IMR-90 (cell line): ENCODE measurements at regions not wholly inside any gene's neighbourhood (a gene's known extent, or its start where the extent isn't known, plus 50 kb on each side); places are given as distances from the start of the nearest gene placed in this dataset.

Experiments used
- ATAC-seq: fragments of 200-7000 bp; cut with Tn5 transposase; 2 replicates; pipeline ENCODE4 v1.9.1; 2020; ENCODE audit warnings: low read depth, mild to moderate bottlenecking, moderate library complexity
- BruUV-seq: library from RNA; stranded (reverse); fragments of 400-500 nt; replicated peaks from 2 replicates; lab custom pipeline; 2021; lab: Mats Ljungman, UMichigan
- CTCF ChIA-PET: fragments of 300-600 bp; formaldehyde crosslinking; extraction: SDS; loops from one replicate; lab custom pipeline; 2021; ENCODE audit warnings: antibody characterized with exemption; lab: Yijun Ruan, JAX
- POLR2A ChIA-PET: fragments of 300-600 bp; sonication (Branson Sonifier 250); formaldehyde crosslinking; loops from one replicate; lab custom pipeline; 2022; ENCODE audit warnings: antibody characterized with exemption; ENCODE audit not compliant: unreplicated experiment; lab: Charles Lee
- DNase-seq: peaks from one replicate; pipeline ENCODE4 v3.0.0; 2013
- H2AFZ ChIP-seq: replicated peaks from 2 replicates; pipeline ENCODE3; 2013; ENCODE audit warnings: low read length, mild to moderate bottlenecking; ENCODE audit not compliant: poor library complexity
- H2AK5ac ChIP-seq: 2 replicates; pipeline ENCODE4 v1.6.1; 2013; ENCODE audit warnings: low read depth, low read length, inconsistent platforms
- H2AK9ac ChIP-seq: replicated peaks from 2 replicates; pipeline ENCODE3; 2013; ENCODE audit warnings: mild to moderate bottlenecking, low read depth, low read length, moderate library complexity; ENCODE audit not compliant: poor library complexity
- H2BK120ac ChIP-seq: 2 replicates; pipeline ENCODE4 v1.6.1; 2013; ENCODE audit warnings: low read depth, low read length, inconsistent platforms
- H2BK15ac ChIP-seq: 3 replicates; pipeline ENCODE4 v1.6.1; 2013; ENCODE audit warnings: low read depth, low read length, inconsistent platforms
- H2BK20ac ChIP-seq: 2 replicates; pipeline ENCODE4 v1.6.1; 2013; ENCODE audit warnings: low read depth, mild to moderate bottlenecking, inconsistent platforms, low read length, moderate library complexity
- H2BK5ac ChIP-seq: 2 replicates; pipeline ENCODE4 v1.6.1; 2013; ENCODE audit warnings: mild to moderate bottlenecking, low read depth, low read length, inconsistent platforms; ENCODE audit not compliant: poor library complexity, severe bottlenecking
- H3K14ac ChIP-seq: replicated peaks from 2 replicates; pipeline ENCODE4 v1.6.1; 2013; ENCODE audit warnings: low read depth, low read length, inconsistent platforms
- H3K18ac ChIP-seq: 2 replicates; pipeline ENCODE4 v1.6.1; 2013; ENCODE audit warnings: low read depth, low read length, control low read depth
- H3K23ac ChIP-seq: 2 replicates; pipeline ENCODE4 v1.6.1; 2013; ENCODE audit warnings: low read depth, low read length, inconsistent platforms
- H3K27ac ChIP-seq: 2 replicates; pipeline ENCODE4 v1.5.1; 2013; ENCODE audit warnings: mild to moderate bottlenecking, control low read depth, low read length; ENCODE audit not compliant: insufficient read depth
- H3K27me3 ChIP-seq: 2 replicates; pipeline ENCODE4 v1.6.1; 2013; ENCODE audit warnings: low read length; ENCODE audit not compliant: control insufficient read depth, insufficient read depth
- H3K36me3 ChIP-seq: 2 replicates; pipeline ENCODE4 v1.6.1; 2013; ENCODE audit warnings: low read length, mixed read lengths; ENCODE audit not compliant: control insufficient read depth, insufficient read depth
- H3K4ac ChIP-seq: 2 replicates; pipeline ENCODE4 v1.6.1; 2013; ENCODE audit warnings: low read depth, low read length, inconsistent platforms
- H3K4me1 ChIP-seq: 2 replicates; pipeline ENCODE4 v1.6.1; 2013; ENCODE audit warnings: low read length, mixed read lengths; ENCODE audit not compliant: control insufficient read depth, insufficient read depth
- H3K4me2 ChIP-seq: 2 replicates; pipeline ENCODE4 v1.6.1; 2013; ENCODE audit warnings: low read depth, mild to moderate bottlenecking, control low read depth, low read length, moderate library complexity
- H3K4me3 ChIP-seq: 2 replicates; pipeline ENCODE4 v1.5.1; 2013; ENCODE audit warnings: low read depth, mild to moderate bottlenecking, control low read depth, low read length, moderate library complexity; ENCODE audit not compliant: insufficient read depth
- H3K56ac ChIP-seq: 2 replicates; pipeline ENCODE4 v1.6.1; 2013; ENCODE audit warnings: low read length, inconsistent platforms; ENCODE audit not compliant: insufficient read depth; ENCODE audit errors: extremely low read depth
- H3K79me1 ChIP-seq, 2 experiments: 2 replicates each; pipeline ENCODE4 v1.6.1; 2013; ENCODE audit warnings: low read length in 2 of 2, inconsistent platforms in 1 of 2, low read depth in 1 of 2
- H3K9ac ChIP-seq: 2 replicates; pipeline ENCODE4 v1.6.1; 2013; ENCODE audit warnings: low read depth, low read length, control low read depth
- H3K9me1 ChIP-seq: 2 replicates; pipeline ENCODE4 v1.6.1; 2013; ENCODE audit warnings: low read length, inconsistent platforms; ENCODE audit not compliant: insufficient read depth
- H3K9me3 ChIP-seq: 2 replicates; pipeline ENCODE4 v1.6.1; 2013; ENCODE audit warnings: low read length; ENCODE audit not compliant: control insufficient read depth, insufficient read depth
- H4K20me1 ChIP-seq: 2 replicates; pipeline ENCODE4 v1.6.1; 2013; ENCODE audit warnings: low read length, inconsistent platforms; ENCODE audit not compliant: insufficient read depth
- H4K5ac ChIP-seq: 2 replicates; pipeline ENCODE4 v1.6.1; 2013; ENCODE audit warnings: mild to moderate bottlenecking, low read depth, low read length, control low read depth
- H4K8ac ChIP-seq, 2 experiments: 2 replicates each; pipeline ENCODE4 v1.6.1; 2013; ENCODE audit warnings: low read depth in 2 of 2, low read length in 2 of 2, control low read depth in 1 of 2, inconsistent platforms in 1 of 2
- H4K91ac ChIP-seq: 2 replicates; pipeline ENCODE4 v1.6.1; 2013; ENCODE audit warnings: low read depth, low read length, inconsistent platforms; ENCODE audit not compliant: insufficient read depth
- MAZ ChIP-seq: IDR thresholded peaks from 2 replicates; pipeline ENCODE4 v1.6.1; 2012; ENCODE audit warnings: low read depth, mild to moderate bottlenecking, low read length, improper control_type of control experiment, moderate library complexity, borderline replicate concordance
- MXI1 ChIP-seq: IDR thresholded peaks from 2 replicates; pipeline ENCODE4 v1.6.1; 2012; ENCODE audit warnings: low read depth, mild to moderate bottlenecking, low read length, moderate library complexity, borderline replicate concordance
- WGBS, 2 experiments: methylation state at CpG; one replicate each; pipeline versions ENCODE4 v1.1.5 to v1.1.7; 2013; ENCODE audit warnings: missing lambda C conversion rate in 2 of 2; ENCODE audit not compliant: insufficient read length in 1 of 2; ENCODE audit errors: extremely low coverage in 2 of 2; 5-methylcytosine and 5-hydroxymethylcytosine counted together
- dilution Hi-C: fragments of 300-500 bp; cut with HindIII; formaldehyde crosslinking; loops from one replicate; pipeline ENCODE4 v1.14.3; 2018; ENCODE audit warnings: low sequenced_read_pairs; ENCODE audit not compliant: unreplicated experiment
- in situ Hi-C: fragments of 300-500 bp; cut with MboI; formaldehyde crosslinking; loops from 3 replicates; pipeline ENCODE4 v1.14.3; 2019; ENCODE audit warnings: low sequenced_read_pairs, inconsistent platforms, mixed read lengths
- intact Hi-C: fragments of 100-400 bp; cut with micrococcal nuclease; formaldehyde crosslinking; loops from 2 replicates; pipeline ENCODE4 v1.10.0; 2022

DNA sequence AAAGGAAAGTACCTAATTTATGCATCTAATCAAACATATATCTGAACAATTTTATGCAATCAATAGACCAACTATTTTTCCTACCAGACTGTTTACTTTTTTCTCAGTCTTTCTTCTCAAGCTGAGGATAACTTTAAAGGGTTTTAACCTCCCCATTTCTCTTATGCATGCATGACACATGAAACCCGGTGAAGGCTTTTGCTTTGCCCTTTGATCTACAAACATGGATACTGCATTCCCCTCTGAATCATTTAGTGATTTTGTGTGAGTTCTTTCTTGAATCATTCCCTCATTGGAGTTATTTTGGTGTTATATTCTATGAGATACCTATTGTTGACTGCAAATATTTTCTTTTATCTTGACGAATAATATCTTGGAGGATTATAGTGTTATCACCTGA, 931.9 kb upstream of the CNTNAP5 start:
- intact Hi-C loops: no loop called here
- Histone ChIP-seq H3K56ac (no peak overlapping the region), H2AFZ (no peak overlapping the region), H4K8ac (no peak overlapping the region), H3K79me1 (no peaks in the 10 kb centered on the region), H2AK5ac (no peak overlapping the region), H3K4me1 (no peaks in the 10 kb centered on the region), H4K20me1 (no peaks in the 10 kb centered on the region), H2BK15ac (no peak overlapping the region), H4K5ac (no peak overlapping the region), H2BK5ac (no peak overlapping the region), H3K14ac (no peak overlapping the region), H3K27ac (no peak overlapping the region), H3K9ac (no peak overlapping the region), H3K4ac (no peak overlapping the region), H3K4me2 (no peak overlapping the region), H2BK20ac (no peak overlapping the region), H3K36me3 (no peaks in the 10 kb centered on the region), H3K9me3 (peaks cover 6% of the 10 kb centered on the region), H4K91ac (no peak overlapping the region), H2BK120ac (no peak overlapping the region), H2AK9ac (no peak overlapping the region), H3K9me1 (no peaks in the 10 kb centered on the region), H3K4me3 (no peak overlapping the region), H3K27me3 (no peaks in the 10 kb centered on the region), H3K18ac (no peak overlapping the region), H3K23ac (no peak overlapping the region)
- ChIA-PET CTCF (no interaction called here), POLR2A (no interaction called here)
- ATAC-seq (no peak), DNase-seq (no peak)
- WGBS, 2 experiments: no CpG with 5 or more reads among the region's 2 CpGs
- dilution Hi-C loops: no loop called here
- TF ChIP-seq MAZ (no peak), MXI1 (no peak)
- in situ Hi-C loops: no loop called here
- no TSS peak for BruUV-seq
